RWPE2 (cell line): ENCODE measurements at regions not wholly inside any gene's neighbourhood (a gene's known extent, or its start where the extent isn't known, plus 50 kb on each side); places are given as distances from the start of the nearest gene placed in this dataset.

Experiments used
- ATAC-seq: fragments of 200-7000 bp; cut with Tn5 transposase; 3 replicates; pipeline ENCODE4 v1.9.1; 2021; ENCODE audit warnings: low read depth
- DNase-seq: peaks from one replicate; pipeline ENCODE4 v3.0.0-alpha.2; 2020; ENCODE audit warnings: low spot score
- H3K27ac ChIP-seq: fragments of 450-650 bp; 2 replicates; pipeline ENCODE4 v1.5.1; 2017; ENCODE audit warnings: mild to moderate bottlenecking; ENCODE audit not compliant: poor library complexity, severe bottlenecking
- H3K27me3 ChIP-seq: fragments of 250-450 bp; sonication (Bioruptor Pico); 2 replicates; pipeline ENCODE4 v1.5.1; 2021; ENCODE audit warnings: mild to moderate bottlenecking, moderate library complexity; ENCODE audit not compliant: insufficient read depth, poor library complexity, severe bottlenecking
- H3K36me3 ChIP-seq: fragments of 250-450 bp; sonication (Bioruptor Pico); 2 replicates; pipeline ENCODE4 v1.5.1; 2020; ENCODE audit warnings: low read depth, mild to moderate bottlenecking, moderate library complexity
- H3K4me1 ChIP-seq: fragments of 250-450 bp; sonication (Bioruptor Pico); 2 replicates; pipeline ENCODE4 v1.5.1; 2021; ENCODE audit warnings: mild to moderate bottlenecking, moderate library complexity; ENCODE audit not compliant: insufficient read depth, poor library complexity, severe bottlenecking
- H3K4me3 ChIP-seq: fragments of 250-450 bp; sonication (Bioruptor Pico); 2 replicates; pipeline ENCODE4 v1.5.1; 2021; ENCODE audit warnings: mild to moderate bottlenecking, moderate library complexity; ENCODE audit not compliant: severe bottlenecking
- H3K9me3 ChIP-seq: fragments of 250-450 bp; sonication (Bioruptor Pico); 2 replicates; pipeline ENCODE4 v1.5.1; 2021; ENCODE audit warnings: mild to moderate bottlenecking, moderate library complexity; ENCODE audit not compliant: severe bottlenecking
- TF ChIP-seq, protein P1 (sequence below): fragments of 450-650 bp; IDR thresholded peaks from one replicate; pipeline ENCODE4 v1.5.1; 2017; ENCODE audit warnings: mild to moderate bottlenecking, moderate library complexity; ENCODE audit not compliant: poor library complexity, severe bottlenecking

DNA sequence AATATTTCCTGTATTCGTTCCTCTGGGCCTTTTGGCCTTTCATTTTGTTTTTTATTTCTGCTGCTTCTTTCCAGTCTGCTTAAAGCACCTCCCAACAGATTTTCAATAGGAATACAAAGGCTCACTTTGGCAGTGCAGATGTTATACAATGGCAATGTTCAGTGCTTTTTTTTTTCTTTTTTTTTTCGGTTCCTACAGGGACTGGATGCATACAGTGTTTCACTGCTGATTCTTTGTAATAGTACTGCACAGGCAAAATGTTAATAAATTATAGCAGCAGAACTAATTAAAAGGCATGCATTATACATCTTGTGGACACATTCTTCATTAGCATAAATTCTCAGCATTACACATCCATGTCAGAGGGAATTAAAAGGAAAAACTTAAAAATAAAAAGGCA, 356.6 kb upstream of the C9orf72 start:
- DNase-seq (no peak), ATAC-seq (no peak)
- peaks cover 5% of the 10 kb centered on the region for H3K27me3 ChIP-seq
- no peaks in the 10 kb centered on the region for H3K9me3 ChIP-seq
- H3K4me1 ChIP-seq: no peaks in the 10 kb centered on the region
- no peak overlapping the region for H3K27ac ChIP-seq
- TF ChIP-seq, protein P1, sequence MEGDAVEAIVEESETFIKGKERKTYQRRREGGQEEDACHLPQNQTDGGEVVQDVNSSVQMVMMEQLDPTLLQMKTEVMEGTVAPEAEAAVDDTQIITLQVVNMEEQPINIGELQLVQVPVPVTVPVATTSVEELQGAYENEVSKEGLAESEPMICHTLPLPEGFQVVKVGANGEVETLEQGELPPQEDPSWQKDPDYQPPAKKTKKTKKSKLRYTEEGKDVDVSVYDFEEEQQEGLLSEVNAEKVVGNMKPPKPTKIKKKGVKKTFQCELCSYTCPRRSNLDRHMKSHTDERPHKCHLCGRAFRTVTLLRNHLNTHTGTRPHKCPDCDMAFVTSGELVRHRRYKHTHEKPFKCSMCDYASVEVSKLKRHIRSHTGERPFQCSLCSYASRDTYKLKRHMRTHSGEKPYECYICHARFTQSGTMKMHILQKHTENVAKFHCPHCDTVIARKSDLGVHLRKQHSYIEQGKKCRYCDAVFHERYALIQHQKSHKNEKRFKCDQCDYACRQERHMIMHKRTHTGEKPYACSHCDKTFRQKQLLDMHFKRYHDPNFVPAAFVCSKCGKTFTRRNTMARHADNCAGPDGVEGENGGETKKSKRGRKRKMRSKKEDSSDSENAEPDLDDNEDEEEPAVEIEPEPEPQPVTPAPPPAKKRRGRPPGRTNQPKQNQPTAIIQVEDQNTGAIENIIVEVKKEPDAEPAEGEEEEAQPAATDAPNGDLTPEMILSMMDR: no peak
- no peak overlapping the region for H3K4me3 ChIP-seq
- no peaks in the 10 kb centered on the region for H3K36me3 ChIP-seq

DNA sequence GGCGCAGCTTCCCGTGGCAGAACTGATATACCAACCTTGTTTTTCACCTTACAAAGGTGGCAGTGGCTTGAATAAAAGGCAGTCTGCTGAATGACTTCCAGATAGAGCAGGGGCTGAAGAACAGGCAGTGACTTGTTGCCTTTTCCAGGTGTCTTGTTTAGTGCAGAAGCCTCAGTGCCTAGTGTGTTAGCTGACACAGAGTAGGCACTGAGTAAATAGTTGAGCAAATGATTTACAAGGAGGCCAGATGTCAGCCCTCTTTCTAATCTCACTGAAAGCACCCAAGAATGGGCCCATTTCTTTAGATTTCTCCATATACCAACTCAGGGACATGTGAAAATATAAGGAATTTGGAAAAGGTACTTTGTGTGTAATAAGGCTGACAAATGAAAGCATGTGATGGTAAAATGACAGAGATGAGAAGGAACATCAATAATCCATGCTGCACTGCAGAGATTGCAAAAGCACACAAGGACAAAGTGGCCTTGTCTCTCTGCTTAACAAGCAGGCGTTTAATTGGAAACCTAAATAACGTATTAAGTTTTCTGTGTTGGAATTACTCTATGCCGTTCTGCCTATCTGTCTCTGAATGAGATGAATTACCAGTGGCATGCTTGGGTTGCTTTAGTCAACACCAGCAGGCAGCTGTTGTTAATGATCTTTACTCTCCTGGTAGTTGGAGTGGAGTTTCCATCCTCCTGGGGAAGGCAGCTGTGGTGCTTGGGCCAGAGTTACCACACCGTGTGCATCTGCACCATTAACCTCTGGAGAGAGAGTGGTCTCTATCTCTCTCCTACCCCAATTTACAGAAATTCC, 360.1 kb upstream of the C9orf72 start:
- no peaks in the 10 kb centered on the region for H3K9me3 ChIP-seq
- H3K27me3 ChIP-seq: no peaks in the 10 kb centered on the region
- ATAC-seq (no peak), DNase-seq (no peak)
- H3K27ac ChIP-seq: no peak overlapping the region
- TF ChIP-seq, protein P1: no peak
- H3K36me3 ChIP-seq: no peaks in the 10 kb centered on the region
- H3K4me1 ChIP-seq: no peaks in the 10 kb centered on the region
- no peak overlapping the region for H3K4me3 ChIP-seq

DNA sequence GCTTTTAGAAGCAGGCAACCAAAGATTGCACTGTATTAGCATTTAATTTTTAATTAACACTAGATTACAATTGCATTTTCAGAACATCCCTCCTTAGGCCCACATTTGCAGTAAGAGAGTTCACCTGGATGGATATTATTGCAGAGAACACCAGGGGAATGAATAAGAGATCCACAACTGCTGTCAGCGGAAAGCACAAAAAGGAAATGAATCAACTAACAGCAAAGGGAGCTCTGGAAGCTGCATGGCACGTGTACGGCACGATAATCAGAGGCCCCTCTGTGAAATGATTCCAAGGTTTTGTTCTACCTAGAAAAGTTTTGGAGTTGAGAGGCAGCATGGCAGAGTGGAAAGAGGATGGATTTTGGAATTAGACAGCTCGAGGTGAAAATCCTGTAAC, 361.2 kb upstream of the C9orf72 start:
- no peak overlapping the region for H3K4me3 ChIP-seq
- no peaks in the 10 kb centered on the region for H3K4me1 ChIP-seq
- no peaks in the 10 kb centered on the region for H3K27me3 ChIP-seq
- H3K27ac ChIP-seq: no peak overlapping the region
- no peaks in the 10 kb centered on the region for H3K36me3 ChIP-seq
- DNase-seq: no peak
- H3K9me3 ChIP-seq: no peaks in the 10 kb centered on the region
- ATAC-seq: no peak
- TF ChIP-seq, protein P1: no peak

DNA sequence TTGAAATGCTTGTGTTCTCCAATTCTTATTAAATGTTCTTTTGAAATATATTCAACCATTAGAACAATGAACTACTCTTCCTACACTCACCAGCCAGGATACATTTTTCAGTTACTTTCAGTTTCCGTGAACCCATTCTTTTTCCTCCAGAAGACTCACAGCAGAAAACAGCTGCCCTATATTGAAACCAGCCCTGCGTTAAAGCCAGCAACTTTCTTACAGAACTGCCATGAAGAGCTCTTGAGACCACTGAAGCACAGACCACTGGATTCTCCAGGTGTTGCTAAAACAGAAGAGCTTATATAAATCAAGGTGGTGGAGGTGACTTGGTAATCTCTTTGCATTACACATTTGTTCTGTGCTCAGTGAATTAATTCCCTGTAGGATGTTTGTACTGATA, 365.9 kb upstream of the C9orf72 start:
- H3K36me3 ChIP-seq: no peaks in the 10 kb centered on the region
- no peak overlapping the region for H3K27ac ChIP-seq
- DNase-seq: no peak
- ATAC-seq: no peak
- H3K9me3 ChIP-seq: no peaks in the 10 kb centered on the region
- TF ChIP-seq, protein P1: no peak
- H3K27me3 ChIP-seq: no peaks in the 10 kb centered on the region
- H3K4me1 ChIP-seq: no peaks in the 10 kb centered on the region
- no peak overlapping the region for H3K4me3 ChIP-seq

DNA sequence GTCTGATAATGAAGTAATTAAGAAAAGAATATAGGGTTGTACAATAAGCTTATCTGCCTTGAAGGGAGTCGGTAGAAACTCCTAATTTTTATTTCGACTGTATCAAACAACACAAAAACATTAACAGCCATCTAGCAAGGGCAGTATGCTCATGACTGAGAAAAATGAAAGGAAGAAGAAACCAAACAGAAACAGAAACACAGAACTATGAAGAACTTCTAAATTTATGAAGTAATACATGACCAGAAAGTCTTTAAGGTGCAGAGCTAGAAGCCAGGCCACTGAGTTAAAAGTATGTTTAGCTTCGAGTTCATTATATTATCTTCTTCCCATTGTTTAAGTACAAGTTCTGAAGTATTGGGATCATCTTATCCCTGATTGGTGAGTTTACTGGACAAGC, 367.3 kb upstream of the C9orf72 start:
- no peak for DNase-seq
- ATAC-seq: no peak
- no peak overlapping the region for H3K27ac ChIP-seq
- no peaks in the 10 kb centered on the region for H3K36me3 ChIP-seq
- H3K4me3 ChIP-seq: no peak overlapping the region
- TF ChIP-seq, protein P1: no peak
- H3K4me1 ChIP-seq: no peaks in the 10 kb centered on the region
- H3K9me3 ChIP-seq: no peaks in the 10 kb centered on the region
- H3K27me3 ChIP-seq: no peaks in the 10 kb centered on the region
